Activated T-helper 9 cell treated with anti-CD3 and anti-CD28 coated beads, Interleukin-2, amount 50 U/mL, for 16 hours (primary cell): ENCODE measurements at regions not wholly inside any gene's neighbourhood (a gene's known extent, or its start where the extent isn't known, plus 50 kb on each side); places are given as distances from the start of the nearest gene placed in this dataset.
"Not testable (repeated sequence)": the region's sequence is repeated elsewhere in the genome, so short reads cannot be mapped to it uniquely, and the experiment has no call there.

Experiments used
- DNase-seq: peaks from one replicate; pipeline ENCODE4 v3.0.0-alpha.2; 2020; ENCODE audit warnings: low read depth

DNA sequence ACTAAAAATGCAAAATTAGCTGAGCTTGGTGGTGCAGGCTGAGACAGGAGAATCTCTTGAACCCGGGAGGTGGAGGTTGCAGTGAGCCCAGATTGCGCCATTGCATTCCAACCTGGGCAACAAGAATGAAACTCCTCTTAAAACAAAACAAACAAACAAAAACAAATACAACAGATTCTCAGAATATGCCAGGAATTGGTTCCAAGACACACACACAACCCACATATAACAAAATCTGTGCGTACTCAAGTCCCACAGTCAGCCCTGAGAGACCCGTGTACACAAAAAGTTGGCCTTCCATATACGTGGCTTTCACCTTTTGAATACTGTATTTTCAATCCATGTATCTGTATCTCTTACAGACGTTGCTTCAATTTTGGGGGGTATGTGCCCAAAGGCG, 98.9 kb upstream of the MARCKS start:
- DNase-seq: no peak

DNA sequence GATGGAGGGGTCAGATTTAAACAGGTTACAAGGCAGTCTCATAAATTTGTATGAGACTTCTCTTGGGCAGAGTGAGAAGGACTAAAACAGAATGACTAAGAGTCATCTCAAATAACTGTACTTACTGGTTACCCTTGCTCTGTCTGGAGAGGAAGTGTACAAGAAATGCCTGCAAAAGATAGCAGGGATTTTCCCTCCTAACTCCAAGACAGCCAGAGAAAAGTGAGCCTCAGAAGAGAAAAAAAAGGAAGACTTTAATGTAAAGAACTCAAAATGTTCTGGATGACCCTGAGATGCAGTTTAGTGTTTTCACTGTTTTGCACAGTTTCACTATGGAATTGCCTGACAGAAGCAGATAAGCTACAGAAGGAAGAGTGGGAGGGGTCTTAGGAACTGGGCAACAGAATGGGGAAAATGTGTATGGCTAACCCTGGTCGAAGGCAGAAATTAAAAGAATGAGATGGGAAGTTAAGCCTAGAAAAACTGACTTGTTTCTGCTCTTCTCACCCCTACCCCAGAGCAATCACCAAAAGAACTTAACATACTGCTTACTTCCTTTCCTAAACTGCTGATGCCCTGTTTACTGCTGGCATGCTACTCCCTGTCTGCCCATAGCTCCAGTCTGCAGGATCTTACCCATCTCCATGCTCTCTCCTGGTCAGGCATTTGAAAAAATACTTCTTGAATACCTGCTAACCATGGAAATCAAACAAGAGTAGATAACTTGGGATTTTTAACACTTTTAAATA, 98.1 kb upstream of the MARCKS start:
- no peak for DNase-seq

DNA sequence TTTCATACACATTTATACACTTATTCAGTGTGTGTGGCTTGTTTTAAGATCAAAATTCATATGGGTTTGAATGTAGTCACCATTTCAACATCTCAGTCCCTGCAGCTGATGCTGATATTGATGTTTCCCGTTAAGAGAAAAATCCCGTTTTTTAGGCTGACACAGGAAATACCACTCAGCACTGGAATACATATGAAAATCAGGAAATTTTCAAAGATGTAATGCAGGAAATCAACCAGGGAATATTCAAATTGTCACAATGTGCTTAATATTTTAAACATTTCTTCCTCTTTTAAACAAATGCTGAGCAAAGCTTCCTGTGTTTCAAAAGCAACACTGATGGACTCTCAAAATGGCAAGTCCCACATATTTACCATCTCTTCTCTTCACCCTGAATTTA, 94.5 kb upstream of the MARCKS start:
- DNase-seq: no peak

DNA sequence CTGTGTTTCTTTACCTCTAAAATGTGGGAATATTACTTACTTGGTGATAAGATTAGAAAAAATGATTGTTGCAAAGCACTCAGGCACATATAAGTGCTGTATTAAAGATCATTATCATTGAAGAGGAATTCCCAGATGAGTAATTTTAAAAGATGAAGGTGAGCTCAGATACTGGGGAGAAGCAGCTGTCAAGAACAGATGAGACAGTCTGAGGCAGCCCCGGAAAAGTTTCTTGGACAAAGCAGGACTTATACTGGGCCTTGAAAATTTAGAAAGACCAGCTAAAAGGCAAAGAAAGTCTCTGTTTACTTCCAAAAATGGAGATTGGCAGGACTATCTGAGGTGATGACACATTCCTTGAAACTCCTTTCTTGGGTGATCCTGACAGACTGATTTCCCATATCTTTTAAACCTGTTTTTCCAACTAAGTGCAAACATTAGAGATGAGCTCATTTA, 93.8 kb upstream of the MARCKS start:
- DNase-seq: no peak

DNA sequence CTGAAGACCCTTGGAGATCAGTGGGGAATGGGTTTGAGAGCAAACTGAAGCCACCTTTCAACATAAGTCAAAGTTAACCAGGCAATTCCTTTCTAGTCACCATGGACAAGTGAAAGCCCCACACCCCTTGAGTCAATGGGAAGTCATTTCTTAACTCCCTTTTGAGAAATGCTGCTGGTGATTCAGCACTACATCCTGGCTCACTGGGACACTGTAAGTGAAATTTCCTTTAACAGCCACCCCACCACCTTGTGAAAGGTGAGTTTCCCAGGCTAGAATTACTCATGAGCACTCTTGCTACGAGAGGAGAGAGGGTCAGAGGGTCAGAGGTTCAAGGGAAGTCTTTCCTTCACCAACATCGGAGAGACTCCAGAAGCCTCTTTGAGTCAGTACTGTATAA, 93.3 kb upstream of the MARCKS start:
- DNase-seq: no peak

DNA sequence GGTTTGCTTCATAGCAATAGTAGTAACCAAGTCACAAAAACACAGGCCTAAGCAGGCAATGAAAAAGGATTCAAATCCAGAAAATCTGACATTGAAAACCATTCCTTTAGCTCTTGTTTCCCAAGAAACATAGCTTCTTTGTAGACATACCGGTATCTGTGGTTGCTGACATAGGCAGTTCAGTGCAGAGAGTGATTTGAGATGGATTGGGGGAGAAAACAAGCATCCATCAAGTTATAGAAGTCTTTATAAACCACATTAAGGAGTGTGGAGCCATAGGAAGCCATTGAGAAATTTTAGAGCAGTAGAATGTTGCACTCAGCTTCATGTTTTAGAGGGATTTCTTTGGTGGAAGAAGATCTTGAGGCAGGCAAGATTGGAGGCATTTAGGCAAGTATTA, 91.2 kb upstream of the MARCKS start:
- DNase-seq: no peak

DNA sequence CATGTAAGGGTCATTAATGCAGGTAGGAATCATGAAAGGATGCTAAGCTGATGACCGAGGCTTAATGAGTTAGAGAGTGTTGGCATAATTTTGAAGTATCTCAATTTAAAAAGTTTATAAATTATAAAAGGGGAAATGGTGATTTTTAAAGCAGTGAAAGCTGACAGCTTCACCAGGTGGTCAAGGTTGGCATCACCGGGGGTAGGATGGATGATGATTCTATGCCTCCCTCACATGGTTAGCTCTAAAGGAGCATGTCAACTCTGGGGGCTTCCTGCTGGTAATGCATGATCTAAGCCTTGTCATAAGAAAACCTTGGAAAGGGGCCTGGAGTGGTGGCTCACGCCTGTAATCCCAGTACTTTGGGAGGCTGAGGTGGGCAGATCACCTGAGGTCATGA, 89.2 kb upstream of the MARCKS start:
- DNase-seq: no peak

DNA sequence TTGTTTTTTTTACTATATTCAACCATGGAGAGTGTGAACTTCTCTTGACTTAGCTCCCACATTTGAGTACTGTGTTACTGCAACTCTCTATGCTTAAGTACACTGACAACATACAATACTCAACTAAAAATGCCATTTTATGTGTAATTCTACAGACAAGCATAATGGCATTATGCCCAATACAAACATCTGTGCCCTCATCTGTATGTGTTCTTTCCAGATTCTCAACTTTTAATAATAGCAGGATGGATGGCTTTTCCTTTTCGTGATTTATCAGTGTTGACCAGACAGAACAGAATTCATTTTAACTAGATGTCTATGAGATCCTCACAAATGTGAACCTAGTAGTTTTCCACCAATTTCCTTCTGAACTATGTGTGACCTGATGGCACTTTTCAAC, 84.2 kb upstream of the MARCKS start:
- DNase-seq: no peak

DNA sequence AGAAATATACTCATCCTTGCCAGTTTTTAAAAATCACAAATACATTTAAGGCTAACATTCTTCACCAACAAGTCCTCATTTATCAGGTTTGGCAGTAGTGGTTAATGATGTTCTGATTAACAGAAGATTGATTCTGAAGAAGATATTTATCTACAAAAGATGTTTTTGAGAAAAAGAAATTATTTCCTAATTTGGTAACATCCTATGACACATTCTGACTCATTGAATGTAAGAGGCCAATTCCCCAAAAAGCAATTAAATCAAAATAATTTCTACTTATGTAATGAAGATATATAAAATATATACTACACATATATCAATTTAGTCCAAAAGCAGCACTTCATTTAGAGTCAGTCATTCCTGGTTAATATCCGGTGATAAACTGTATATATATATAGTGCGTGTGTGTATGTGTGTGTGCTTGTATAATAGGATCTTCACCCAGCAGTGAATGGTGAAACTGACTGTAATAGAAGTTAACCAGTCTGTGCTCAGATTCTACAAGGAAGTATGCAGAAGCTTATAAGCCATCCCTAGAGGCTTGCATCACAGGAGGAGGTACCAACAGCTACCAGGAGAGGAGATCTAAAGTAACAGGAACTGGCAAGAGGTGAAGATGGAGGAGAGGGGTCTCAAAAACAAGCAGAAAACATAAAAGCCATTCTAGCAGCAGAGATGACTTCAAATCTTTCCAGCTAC, 82.9 kb upstream of the MARCKS start:
- DNase-seq: no peak

DNA sequence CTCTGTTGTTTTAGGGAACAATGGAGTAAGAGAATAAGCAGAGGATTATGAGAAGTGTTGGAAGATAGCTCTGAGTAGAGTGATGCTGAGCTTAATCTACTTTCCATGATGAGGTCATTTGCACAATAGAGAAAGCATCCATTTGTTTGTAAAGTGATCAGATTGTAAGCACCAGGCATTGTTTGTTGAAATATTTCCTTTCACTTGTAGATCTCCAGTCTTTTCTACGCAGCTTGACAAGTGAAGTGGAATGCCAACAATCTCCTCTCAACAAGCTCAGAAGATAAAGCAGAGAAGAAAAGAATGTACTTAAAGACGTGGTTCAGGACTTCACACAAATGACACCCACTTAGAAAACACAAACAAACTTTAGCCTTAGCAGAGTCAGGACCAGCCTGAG, 80.1 kb upstream of the MARCKS start:
- no peak for DNase-seq

DNA sequence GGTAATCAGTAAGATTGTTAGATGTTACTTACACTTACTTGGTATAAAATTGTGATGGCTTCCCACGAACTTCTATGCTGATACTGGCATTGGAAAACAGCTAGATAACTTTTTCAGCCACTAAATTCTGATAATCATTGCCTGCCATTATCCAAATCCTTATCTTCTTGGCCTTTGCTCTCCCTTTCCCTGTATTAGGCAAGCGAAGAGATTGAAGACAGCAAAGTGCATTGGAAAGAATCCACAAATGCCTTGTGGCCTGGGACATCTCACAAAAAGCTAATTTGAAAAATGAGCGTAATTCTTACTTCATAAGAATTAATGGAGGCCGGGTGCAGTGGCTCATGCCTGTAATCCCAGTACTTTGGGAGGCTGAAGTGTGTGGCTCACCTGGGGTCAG, 79.5 kb upstream of the MARCKS start:
- no peak for DNase-seq

DNA sequence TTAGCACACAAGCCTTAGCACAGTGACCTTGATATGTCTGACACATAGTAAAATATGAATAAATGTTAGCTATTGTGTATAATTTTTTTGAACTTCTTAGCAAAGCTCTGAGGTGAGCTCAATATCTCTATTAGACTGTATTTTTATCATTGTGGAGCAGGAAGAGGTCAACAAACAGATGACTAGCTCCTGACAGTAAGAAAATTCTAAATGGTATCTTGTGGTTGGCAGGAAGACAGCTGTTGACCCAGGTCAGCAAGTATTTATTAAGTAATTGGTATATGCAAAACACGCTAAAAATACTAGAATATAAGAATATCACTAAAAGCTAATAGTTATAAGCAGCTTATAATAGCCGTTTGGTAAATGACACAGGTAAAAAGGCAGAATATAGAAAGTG, 77.5 kb upstream of the MARCKS start:
- DNase-seq: no peak

DNA sequence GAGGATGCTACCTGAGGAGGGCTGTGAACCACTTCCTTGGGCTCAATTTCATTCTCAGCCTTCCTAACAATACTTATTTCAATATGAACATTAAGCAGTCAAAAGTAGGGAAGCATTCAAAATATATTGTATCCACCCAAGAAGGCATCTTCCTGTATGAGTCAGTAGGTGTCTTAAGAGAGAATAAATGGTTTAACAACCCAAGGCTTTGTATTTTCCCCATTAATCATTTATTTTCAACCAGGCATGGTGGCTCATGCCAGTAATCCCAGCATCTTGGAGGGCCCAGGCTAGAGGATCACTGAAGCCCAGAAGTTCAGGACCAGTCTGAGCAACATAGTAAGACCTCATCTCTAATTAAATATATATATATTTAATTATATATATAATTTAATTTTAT, 74.5 kb upstream of the MARCKS start:
- no peak for DNase-seq

DNA sequence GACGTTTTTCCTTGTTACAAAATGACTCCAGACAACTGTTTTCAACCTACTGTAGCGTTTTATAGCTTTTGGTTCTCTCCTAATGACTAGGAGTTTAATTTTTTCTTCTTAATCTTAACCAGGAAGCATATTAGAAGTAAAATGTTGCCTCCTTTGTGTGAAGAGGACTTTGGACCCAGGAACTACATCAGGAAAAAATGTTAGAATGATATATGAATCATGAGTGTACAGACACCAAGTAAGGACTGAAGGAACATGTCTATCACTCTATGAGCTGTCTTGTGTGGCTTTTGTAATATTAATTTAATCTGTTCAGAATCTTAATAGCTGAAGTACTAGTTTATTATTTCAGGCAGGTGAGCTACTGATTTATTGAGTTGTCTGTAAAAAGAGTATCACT, 71.0 kb upstream of the MARCKS start:
- DNase-seq: no peak

DNA sequence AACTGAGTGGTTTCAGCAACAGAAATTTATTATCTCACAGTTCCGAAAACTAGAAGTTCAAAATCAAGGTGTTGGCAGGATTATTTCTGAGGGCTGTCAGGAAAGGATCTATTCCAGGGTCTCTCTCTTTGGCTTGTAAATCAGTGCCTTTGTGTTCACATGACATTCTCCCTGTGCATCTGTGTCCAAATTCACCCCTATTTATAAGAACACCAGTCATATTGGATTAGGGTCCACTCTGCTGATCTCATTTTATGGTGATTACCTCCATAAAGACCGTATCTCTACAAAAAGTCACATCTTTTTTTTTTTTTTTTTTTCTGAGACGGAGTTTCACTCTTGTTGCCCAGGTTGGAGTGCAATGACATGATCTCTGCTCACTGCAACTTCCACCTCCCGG, 68.6 kb upstream of the MARCKS start:
- DNase-seq: no peak

DNA sequence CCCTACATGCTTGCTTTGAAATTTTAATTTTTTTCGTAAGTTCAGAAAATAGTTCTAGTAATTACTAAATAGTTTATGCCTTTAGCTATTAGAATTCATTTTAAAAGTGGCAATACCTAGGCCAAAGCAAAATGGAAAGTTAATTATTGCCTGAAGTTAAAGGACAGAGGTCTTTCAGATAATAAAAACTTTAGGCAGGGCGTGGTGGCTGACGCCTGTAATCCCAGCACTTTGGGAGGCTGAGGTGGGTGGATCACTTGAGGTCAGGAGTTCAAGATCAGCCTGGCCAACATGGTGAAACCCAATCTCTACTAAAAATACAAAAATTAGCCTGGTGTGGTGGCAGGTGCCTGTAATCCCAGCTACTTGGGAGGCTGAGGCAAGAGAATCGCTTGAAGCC, 65.9 kb upstream of the MARCKS start:
- not testable (repeated sequence) for DNase-seq

DNA sequence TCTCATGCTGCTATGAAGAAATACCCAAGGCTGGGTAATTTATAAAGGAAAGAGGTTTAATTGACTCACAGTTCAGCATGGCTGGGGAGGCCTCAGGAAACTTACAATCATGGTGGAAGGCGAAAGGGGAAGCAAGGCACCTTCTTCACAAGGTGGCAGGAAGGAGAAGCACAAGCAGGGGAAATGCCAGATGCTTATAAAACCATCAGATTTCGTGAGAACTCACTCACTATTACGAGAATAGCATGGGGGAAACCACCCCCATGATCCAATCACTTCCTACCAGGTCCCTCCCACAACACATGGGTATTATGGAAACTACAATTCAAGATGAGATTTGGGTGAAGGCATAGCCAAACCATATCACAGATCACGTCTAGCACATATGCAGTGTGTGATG, 61.8 kb upstream of the MARCKS start:
- DNase-seq: not testable (repeated sequence)

DNA sequence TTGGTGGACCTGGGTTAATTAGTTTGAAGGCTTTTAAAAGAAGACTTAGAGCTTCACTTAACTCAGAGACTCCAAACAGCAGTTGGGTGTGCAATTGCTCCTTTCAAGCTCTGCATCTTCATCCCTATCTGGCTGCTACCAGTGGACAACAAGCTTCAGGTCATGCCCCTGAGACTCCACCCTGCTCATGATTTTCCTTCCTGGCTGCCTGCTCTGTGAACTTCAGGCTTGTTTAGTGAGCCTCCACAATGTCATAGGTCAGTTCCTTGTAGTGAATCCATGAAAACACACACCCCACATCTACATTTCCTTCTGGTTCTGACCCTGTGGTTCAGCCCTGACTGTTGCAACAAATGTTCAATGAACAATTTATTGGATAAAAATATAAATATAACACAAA, 61.1 kb upstream of the MARCKS start:
- DNase-seq: no peak

DNA sequence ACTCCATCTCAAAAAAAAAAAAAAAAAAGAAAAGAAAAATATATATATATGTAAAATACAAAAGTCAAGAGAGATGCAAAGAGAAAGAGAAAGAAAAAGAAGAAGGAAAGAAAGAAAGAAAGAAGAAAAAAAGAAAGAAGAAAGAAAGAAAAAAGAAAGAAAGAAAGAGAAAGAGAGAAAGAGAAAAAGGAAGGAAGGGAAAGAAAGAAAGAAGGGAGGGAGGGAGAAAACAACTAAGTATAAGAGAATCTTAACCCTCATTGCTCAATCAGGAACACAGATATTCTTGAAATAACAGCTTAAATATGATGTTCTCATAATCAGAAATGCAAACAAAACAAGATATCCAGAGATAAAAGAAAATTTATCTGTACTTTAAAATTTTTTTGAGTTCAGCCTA, 54.4 kb upstream of the MARCKS start:
- no peak for DNase-seq

DNA sequence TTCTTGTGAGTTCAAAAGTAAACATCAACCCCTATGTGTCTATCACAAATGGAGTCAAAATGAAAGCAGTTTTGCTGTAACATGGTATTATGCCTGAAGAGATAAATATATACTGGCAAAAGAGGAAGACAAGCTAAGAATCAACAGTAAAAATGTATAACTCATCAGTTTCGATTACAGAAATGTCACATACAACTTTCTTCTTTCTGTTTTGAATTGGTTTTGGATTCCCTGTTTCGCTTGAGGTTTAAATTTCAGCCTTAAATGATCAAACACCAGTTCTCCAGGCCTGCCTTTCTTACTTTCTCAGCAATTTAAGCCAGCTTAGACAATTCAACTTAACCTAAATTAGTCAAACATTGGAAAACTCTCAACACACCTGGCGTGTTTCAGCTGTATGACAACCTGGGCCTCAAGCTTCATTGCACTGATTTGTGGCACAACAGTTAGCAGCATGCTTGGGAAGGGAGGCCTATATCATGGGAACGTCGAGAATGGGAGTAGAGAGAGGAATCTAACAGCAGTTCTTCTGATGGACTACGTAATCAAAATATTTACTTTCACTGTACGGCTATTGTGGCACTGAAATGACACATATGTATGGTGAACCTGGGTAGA, 51.9 kb upstream of the MARCKS start:
- no peak for DNase-seq

DNA sequence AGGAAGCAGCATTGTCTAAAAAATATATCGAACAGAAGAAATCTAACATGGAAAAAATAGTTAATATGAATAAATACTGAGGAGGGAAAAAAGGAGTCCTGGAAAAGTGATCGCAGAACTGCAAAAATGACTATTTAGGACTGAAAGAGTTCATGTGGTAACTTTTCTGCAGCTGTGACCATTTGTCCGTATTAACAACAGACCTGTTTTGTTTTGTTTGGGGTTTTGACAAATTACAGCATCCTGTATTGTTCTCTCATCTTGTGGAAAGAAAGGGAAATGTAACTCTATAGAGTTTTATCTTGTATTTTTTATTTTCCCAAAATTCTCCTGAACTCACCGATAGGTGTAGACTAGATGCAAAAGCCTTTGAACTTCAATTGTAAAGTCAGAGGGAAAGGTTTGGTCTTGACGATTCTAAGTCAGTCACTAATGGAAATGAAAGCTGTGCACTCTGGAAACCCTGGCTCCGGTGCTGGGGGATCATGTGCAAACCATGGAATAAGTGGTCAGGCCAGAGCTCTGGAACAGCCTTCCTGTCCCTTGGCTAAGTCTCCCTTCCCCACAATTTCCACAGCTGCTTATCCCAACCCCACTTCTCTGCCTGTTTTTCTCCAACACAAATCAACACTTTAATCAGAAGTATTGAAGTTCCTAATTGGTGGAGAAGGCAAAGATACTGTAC, 51.2 kb upstream of the MARCKS start:
- no peak for DNase-seq
